ENCODE measurements at regions not wholly inside any gene's neighbourhood (a gene's known extent, or its start where the extent isn't known, plus 50 kb on each side); places are given as distances from the start of the nearest gene placed in this dataset.

DNA sequence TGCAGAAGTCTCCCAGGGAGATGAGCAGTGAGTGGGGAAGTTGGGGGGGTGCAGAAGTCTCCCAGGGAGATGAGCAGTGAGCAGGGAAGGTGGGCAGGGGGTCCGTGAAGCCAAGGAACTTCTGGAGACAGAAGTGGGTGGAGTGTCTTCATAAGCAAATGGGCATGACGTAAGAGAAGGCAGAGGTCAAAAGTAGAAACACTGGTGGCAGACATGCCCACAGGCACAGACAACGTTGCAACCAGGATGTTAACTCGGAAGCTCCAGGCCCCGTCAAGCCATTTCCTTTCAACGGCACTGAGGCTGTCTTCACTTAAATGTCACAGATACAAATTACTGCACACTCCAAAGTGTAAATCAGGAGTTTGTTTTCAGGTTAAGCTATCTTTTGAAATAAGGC lies 186.1 kb downstream of the SHANK2 start:
- H3K27me3 ChIP-seq (replicated peaks in 2 of 5; ENCODE audit: control insufficient read depth in 4 of 5, insufficient read depth in 5 of 5, low read length in 4 of 5): no peaks in the 10 kb centered on the region
- H3K36me3 ChIP-seq (ENCODE audit: control insufficient read depth in 4 of 4, insufficient read depth in 4 of 4, low read length in 3 of 4): no peaks in the 10 kb centered on the region
- H3K4me3 ChIP-seq (ENCODE audit: control insufficient read depth in 1 of 7, extremely low read depth in 1 of 7, insufficient read depth in 4 of 7, low read depth in 2 of 7, low read length in 6 of 7): no peak overlapping the region
- no peak overlapping the region for H3K27ac ChIP-seq (ENCODE audit: insufficient read depth in 1 of 2, low read depth in 1 of 2, low read length in 2 of 2, poor library complexity in 1 of 2, severe bottlenecking in 2 of 2)
- H3K9me3 ChIP-seq (ENCODE audit: control extremely low read depth in 1 of 5, control insufficient read depth in 4 of 5, insufficient read depth in 2 of 5, low read depth in 1 of 5, low read length in 4 of 5): peaks cover 0 to 9% (median 0%) of the 10 kb centered on the region in 5 experiments
- H3K4me1 ChIP-seq (ENCODE audit: control extremely low read depth in 1 of 4, control insufficient read depth in 4 of 4, insufficient read depth in 4 of 4, low read length in 3 of 4): peaks cover 0 to 21% (median 5%) of the 10 kb centered on the region in 4 experiments
- peak in 1 of 3 donors; percentile 6 for DNase-seq
- ChIA-PET POLR2A (no interaction called here), CTCF (interaction anchor here (0.9 kb wide), 1 partner anchor 10 kb away, joined by 3 read pairs; no protein-coding TSS in a partner anchor)
- 31% methylated on average over 6 of the region's 6 CpGs for WGBS (ENCODE audit: insufficient coverage)

GRCh38 chr11:71065841-71066240 lies 186.5 kb downstream of the SHANK2 start:
- WGBS (ENCODE audit: insufficient coverage): 0% methylated on average over 1 of the region's 4 CpGs
- DNase-seq: peak in 1 of 3 donors; percentile 16
- POLR2A ChIA-PET: no interaction called here

GRCh38 chr11:71064702-71065515 lies 187.5 kb downstream of the SHANK2 start:
- ChIA-PET POLR2A (no interaction called here), CTCF (interaction anchor here (1.3 kb wide), 1 partner anchor 12 kb away, joined by 3 read pairs; no protein-coding TSS in a partner anchor)
- Histone ChIP-seq H3K27me3 (replicated peaks in 2 of 5; ENCODE audit: control insufficient read depth in 4 of 5, insufficient read depth in 5 of 5, low read length in 4 of 5) (no peaks in the 10 kb centered on the region), H3K4me1 (ENCODE audit: control extremely low read depth in 1 of 4, control insufficient read depth in 4 of 4, insufficient read depth in 4 of 4, low read length in 3 of 4) (peaks cover 0 to 21% (median 5%) of the 10 kb centered on the region in 4 experiments), H3K36me3 (ENCODE audit: control insufficient read depth in 4 of 4, insufficient read depth in 4 of 4, low read length in 3 of 4) (no peaks in the 10 kb centered on the region), H3K27ac (ENCODE audit: insufficient read depth in 1 of 2, low read depth in 1 of 2, low read length in 2 of 2, poor library complexity in 1 of 2, severe bottlenecking in 2 of 2) (no peak overlapping the region), H3K4me3 (ENCODE audit: control insufficient read depth in 1 of 7, extremely low read depth in 1 of 7, insufficient read depth in 4 of 7, low read depth in 2 of 7, low read length in 6 of 7) (no peak overlapping the region), H3K9me3 (ENCODE audit: control extremely low read depth in 1 of 5, control insufficient read depth in 4 of 5, insufficient read depth in 2 of 5, low read depth in 1 of 5, low read length in 4 of 5) (peaks cover 0 to 9% (median 0%) of the 10 kb centered on the region in 5 experiments)
- peak in 1 of 3 donors; percentile 17 for DNase-seq
- 64% methylated on average over 17 of the region's 18 CpGs for WGBS (ENCODE audit: insufficient coverage)

More at GRCh38 chr11:71065841-71066240, 186.5 kb downstream of the SHANK2 start:
- peaks cover 0 to 21% (median 5%) of the 10 kb centered on the region in 4 experiments for H3K4me1 ChIP-seq (ENCODE audit: control extremely low read depth in 1 of 4, control insufficient read depth in 4 of 4, insufficient read depth in 4 of 4, low read length in 3 of 4)
- H3K36me3 ChIP-seq (ENCODE audit: control insufficient read depth in 4 of 4, insufficient read depth in 4 of 4, low read length in 3 of 4): no peaks in the 10 kb centered on the region
- no peak overlapping the region for H3K27ac ChIP-seq (ENCODE audit: insufficient read depth in 1 of 2, low read depth in 1 of 2, low read length in 2 of 2, poor library complexity in 1 of 2, severe bottlenecking in 2 of 2)
- CTCF ChIA-PET: no interaction called here
- H3K27me3 ChIP-seq (replicated peaks in 2 of 5; ENCODE audit: control insufficient read depth in 4 of 5, insufficient read depth in 5 of 5, low read length in 4 of 5): no peaks in the 10 kb centered on the region
- no peak overlapping the region for H3K4me3 ChIP-seq (ENCODE audit: control insufficient read depth in 1 of 7, extremely low read depth in 1 of 7, insufficient read depth in 4 of 7, low read depth in 2 of 7, low read length in 6 of 7)
- H3K9me3 ChIP-seq (ENCODE audit: control extremely low read depth in 1 of 5, control insufficient read depth in 4 of 5, insufficient read depth in 2 of 5, low read depth in 1 of 5, low read length in 4 of 5): peaks cover 0 to 9% (median 0%) of the 10 kb centered on the region in 5 experiments

GRCh38 chr11:71064183-71064582 lies 188.2 kb downstream of the SHANK2 start:
- no peaks in the 10 kb centered on the region for H3K36me3 ChIP-seq (ENCODE audit: control insufficient read depth in 4 of 4, insufficient read depth in 4 of 4, low read length in 3 of 4)
- DNase-seq: no peak
- H3K27me3 ChIP-seq (replicated peaks in 2 of 5; ENCODE audit: control insufficient read depth in 4 of 5, insufficient read depth in 5 of 5, low read length in 4 of 5): no peaks in the 10 kb centered on the region
- peaks cover 0 to 9% (median 0%) of the 10 kb centered on the region in 5 experiments for H3K9me3 ChIP-seq (ENCODE audit: control extremely low read depth in 1 of 5, control insufficient read depth in 4 of 5, insufficient read depth in 2 of 5, low read depth in 1 of 5, low read length in 4 of 5)
- no peak overlapping the region for H3K4me3 ChIP-seq (ENCODE audit: control insufficient read depth in 1 of 7, extremely low read depth in 1 of 7, insufficient read depth in 4 of 7, low read depth in 2 of 7, low read length in 6 of 7)
- CTCF ChIA-PET: interaction anchor here (1.3 kb wide), 1 partner anchor 13 kb away, joined by 3 read pairs; no protein-coding TSS in a partner anchor
- no peak overlapping the region for H3K27ac ChIP-seq (ENCODE audit: insufficient read depth in 1 of 2, low read depth in 1 of 2, low read length in 2 of 2, poor library complexity in 1 of 2, severe bottlenecking in 2 of 2)
- POLR2A ChIA-PET: no interaction called here
- 72% methylated on average over 7 of the region's 7 CpGs for WGBS (ENCODE audit: insufficient coverage)
- H3K4me1 ChIP-seq (ENCODE audit: control extremely low read depth in 1 of 4, control insufficient read depth in 4 of 4, insufficient read depth in 4 of 4, low read length in 3 of 4): peaks cover 0 to 21% (median 5%) of the 10 kb centered on the region in 4 experiments

GRCh38 chr11:71063129-71063528 lies 189.2 kb downstream of the SHANK2 start:
- Histone ChIP-seq H3K4me3 (ENCODE audit: control insufficient read depth in 1 of 7, extremely low read depth in 1 of 7, insufficient read depth in 4 of 7, low read depth in 2 of 7, low read length in 6 of 7) (no peak overlapping the region), H3K27me3 (replicated peaks in 2 of 5; ENCODE audit: control insufficient read depth in 4 of 5, insufficient read depth in 5 of 5, low read length in 4 of 5) (no peaks in the 10 kb centered on the region), H3K27ac (ENCODE audit: insufficient read depth in 1 of 2, low read depth in 1 of 2, low read length in 2 of 2, poor library complexity in 1 of 2, severe bottlenecking in 2 of 2) (no peak overlapping the region), H3K4me1 (ENCODE audit: control extremely low read depth in 1 of 4, control insufficient read depth in 4 of 4, insufficient read depth in 4 of 4, low read length in 3 of 4) (peaks cover 0 to 21% (median 5%) of the 10 kb centered on the region in 4 experiments), H3K9me3 (ENCODE audit: control extremely low read depth in 1 of 5, control insufficient read depth in 4 of 5, insufficient read depth in 2 of 5, low read depth in 1 of 5, low read length in 4 of 5) (no peaks in the 10 kb centered on the region), H3K36me3 (ENCODE audit: control insufficient read depth in 4 of 4, insufficient read depth in 4 of 4, low read length in 3 of 4) (no peaks in the 10 kb centered on the region)
- 98% methylated on average over 6 of the region's 7 CpGs for WGBS (ENCODE audit: insufficient coverage)
- ChIA-PET POLR2A (interaction anchor here (0.6 kb wide), 1 partner anchor 118 kb away, joined by 3 read pairs; no protein-coding TSS in a partner anchor), CTCF (no interaction called here)
- DNase-seq: no peak

DNA sequence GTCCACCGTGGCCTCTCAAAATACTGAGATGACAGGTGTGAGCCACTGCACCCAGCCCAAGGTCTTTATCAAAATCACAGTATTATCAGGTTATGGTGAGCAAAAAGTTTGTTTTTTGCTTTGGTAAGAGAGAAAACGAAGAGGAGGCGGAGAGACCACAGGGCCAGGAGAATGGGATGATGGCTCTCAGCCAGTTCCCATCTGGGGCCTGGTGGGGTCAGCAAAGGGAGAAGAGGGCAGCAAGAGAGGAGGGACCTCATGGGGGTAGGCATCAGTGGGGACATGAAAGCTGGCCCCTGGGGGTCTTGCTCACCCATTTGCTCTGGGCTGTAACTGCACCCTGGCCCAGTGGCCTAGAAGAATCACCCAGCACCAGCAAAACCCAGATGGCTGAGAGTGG lies 190.2 kb downstream of the SHANK2 start:
- Histone ChIP-seq H3K4me1 (ENCODE audit: control extremely low read depth in 1 of 4, control insufficient read depth in 4 of 4, insufficient read depth in 4 of 4, low read length in 3 of 4) (peaks cover 0 to 20% (median 5%) of the 10 kb centered on the region in 4 experiments), H3K4me3 (ENCODE audit: control insufficient read depth in 1 of 7, extremely low read depth in 1 of 7, insufficient read depth in 4 of 7, low read depth in 2 of 7, low read length in 6 of 7) (no peak overlapping the region), H3K27ac (ENCODE audit: insufficient read depth in 1 of 2, low read depth in 1 of 2, low read length in 2 of 2, poor library complexity in 1 of 2, severe bottlenecking in 2 of 2) (no peak overlapping the region), H3K36me3 (ENCODE audit: control insufficient read depth in 4 of 4, insufficient read depth in 4 of 4, low read length in 3 of 4) (no peaks in the 10 kb centered on the region), H3K9me3 (ENCODE audit: control extremely low read depth in 1 of 5, control insufficient read depth in 4 of 5, insufficient read depth in 2 of 5, low read depth in 1 of 5, low read length in 4 of 5) (no peaks in the 10 kb centered on the region), H3K27me3 (replicated peaks in 2 of 5; ENCODE audit: control insufficient read depth in 4 of 5, insufficient read depth in 5 of 5, low read length in 4 of 5) (no peaks in the 10 kb centered on the region)
- 100% methylated on average over 2 of the region's 3 CpGs for WGBS (ENCODE audit: insufficient coverage)
- CTCF ChIA-PET: interaction anchor here (1.1 kb wide), 1 partner anchor 11 kb away, joined by 3 read pairs; no protein-coding TSS in a partner anchor
- DNase-seq: no peak
- POLR2A ChIA-PET: no interaction called here

DNA sequence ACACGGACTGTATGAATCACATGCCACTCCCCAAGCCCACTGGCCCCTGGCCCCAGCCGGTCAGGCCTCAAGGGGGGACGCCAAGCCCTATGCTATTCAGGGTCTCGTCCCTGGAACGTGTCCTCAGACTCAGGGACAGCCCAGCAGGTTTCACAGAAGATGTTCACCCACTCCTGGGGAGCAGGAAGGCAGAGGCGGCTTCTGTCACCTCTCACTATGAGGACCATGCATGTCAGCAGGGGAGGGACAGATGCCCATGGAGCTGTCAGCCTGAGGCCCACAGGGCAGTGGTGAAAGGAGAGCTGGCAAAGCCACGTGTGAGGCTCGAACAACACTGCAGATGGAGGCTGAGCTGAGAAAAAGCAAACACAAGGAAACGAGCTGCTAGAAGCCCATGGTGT lies 192.0 kb downstream of the SHANK2 start:
- no peak overlapping the region for H3K4me3 ChIP-seq (ENCODE audit: control insufficient read depth in 1 of 7, extremely low read depth in 1 of 7, insufficient read depth in 4 of 7, low read depth in 2 of 7, low read length in 6 of 7)
- WGBS (ENCODE audit: insufficient coverage): 91% methylated on average over 9 of the region's 9 CpGs
- CTCF ChIA-PET: no interaction called here
- peaks cover 0 to 4% (median 2%) of the 10 kb centered on the region in 4 experiments for H3K4me1 ChIP-seq (ENCODE audit: control extremely low read depth in 1 of 4, control insufficient read depth in 4 of 4, insufficient read depth in 4 of 4, low read length in 3 of 4)
- H3K27me3 ChIP-seq (replicated peaks in 2 of 5; ENCODE audit: control insufficient read depth in 4 of 5, insufficient read depth in 5 of 5, low read length in 4 of 5): no peaks in the 10 kb centered on the region
- POLR2A ChIA-PET: no interaction called here
- DNase-seq: no peak
- H3K9me3 ChIP-seq (ENCODE audit: control extremely low read depth in 1 of 5, control insufficient read depth in 4 of 5, insufficient read depth in 2 of 5, low read depth in 1 of 5, low read length in 4 of 5): peaks cover 0 to 4% (median 0%) of the 10 kb centered on the region in 5 experiments
- H3K27ac ChIP-seq (ENCODE audit: insufficient read depth in 1 of 2, low read depth in 1 of 2, low read length in 2 of 2, poor library complexity in 1 of 2, severe bottlenecking in 2 of 2): no peak overlapping the region
- H3K36me3 ChIP-seq (ENCODE audit: control insufficient read depth in 4 of 4, insufficient read depth in 4 of 4, low read length in 3 of 4): no peaks in the 10 kb centered on the region

All from common myeloid progenitor, CD34-positive (primary cell).